CD1c-positive myeloid dendritic cell (primary cell): ENCODE measurements at regions not wholly inside any gene's neighbourhood (a gene's known extent, or its start where the extent isn't known, plus 50 kb on each side); places are given as distances from the start of the nearest gene placed in this dataset.
A peak's percentile ranks its signal among the peaks of the same experiment; 100 is the strongest.
"Not testable (repeated sequence)": the region's sequence is repeated elsewhere in the genome, so short reads cannot be mapped to it uniquely, and the experiment has no call there.

Source experiments
- DNase-seq: peaks from one replicate; pipeline ENCODE4 v3.0.0-alpha.2; 2016; ENCODE audit errors: extremely low spot score

GRCh38 chr2:224650815-224651439, 65.2 kb downstream of the CCDC195 start:
- peak; percentile 73 for DNase-seq

DNA sequence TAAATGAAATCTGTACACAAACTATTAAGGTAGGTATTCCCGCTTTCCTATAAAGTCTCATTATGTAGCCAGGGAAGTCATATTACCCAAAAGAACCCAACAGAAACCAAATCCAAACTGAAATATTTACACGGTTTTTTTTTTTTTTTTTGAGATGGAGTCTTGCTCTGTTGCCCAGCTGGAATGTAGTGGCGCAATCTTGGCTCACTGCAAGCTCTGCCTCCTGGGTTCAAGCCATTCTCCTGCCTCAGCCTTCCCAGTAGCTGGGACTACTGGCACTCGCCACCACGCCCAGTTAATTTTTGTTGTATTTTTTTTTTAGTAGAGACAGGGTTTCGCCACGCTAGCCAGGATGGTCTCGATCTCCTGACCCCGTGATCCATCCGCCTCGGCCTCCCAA, 62.5 kb upstream of the CUL3 start:
- DNase-seq: not testable (repeated sequence)

DNA sequence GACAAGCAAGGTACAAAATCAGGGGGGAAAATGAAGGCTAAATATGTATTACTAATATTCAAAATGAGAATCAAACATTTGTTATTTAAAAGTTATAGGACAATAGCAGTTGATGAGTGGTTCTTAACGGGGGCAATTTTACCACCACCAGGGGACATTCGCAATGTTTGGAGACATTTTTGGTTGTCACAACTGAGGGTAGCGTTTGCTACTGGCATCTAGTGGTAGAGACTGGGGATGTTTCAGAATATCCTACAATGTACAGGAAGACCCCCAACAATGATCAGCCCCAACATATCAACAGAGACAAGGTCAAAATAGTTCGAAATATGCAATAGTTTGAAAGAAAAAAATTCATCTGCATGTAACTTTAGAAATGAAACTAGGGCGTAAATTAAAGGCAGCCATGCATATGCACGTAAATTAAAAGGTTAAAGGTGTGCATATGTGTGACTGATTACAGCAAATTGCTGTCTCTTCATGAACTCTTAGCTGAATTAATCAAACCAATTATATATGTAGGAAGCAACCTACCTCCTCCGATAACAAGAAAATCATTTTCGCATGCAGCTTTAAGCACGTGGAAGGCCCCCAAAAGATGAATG, 61.2 kb upstream of the CUL3 start:
- DNase-seq: peak; percentile 24

DNA sequence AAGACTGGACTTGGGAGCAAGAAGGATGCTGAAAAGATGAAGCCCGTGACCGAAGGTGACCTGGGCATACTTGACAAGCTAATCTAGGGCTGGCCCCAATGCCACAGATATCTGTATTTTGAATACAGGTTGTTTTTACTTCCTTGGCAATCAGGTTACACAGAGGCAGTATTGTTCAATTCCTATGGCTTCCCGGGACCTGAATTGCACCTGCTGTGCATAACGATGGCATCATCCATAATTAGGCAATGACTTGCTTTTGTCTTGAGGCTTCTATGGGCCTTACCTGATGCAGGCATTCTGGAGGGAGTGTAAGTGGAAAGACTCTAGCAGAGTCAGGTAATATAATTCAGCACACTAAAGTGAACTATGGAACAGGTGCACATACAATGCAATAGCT, 60.6 kb upstream of the CUL3 start:
- no peak for DNase-seq

DNA sequence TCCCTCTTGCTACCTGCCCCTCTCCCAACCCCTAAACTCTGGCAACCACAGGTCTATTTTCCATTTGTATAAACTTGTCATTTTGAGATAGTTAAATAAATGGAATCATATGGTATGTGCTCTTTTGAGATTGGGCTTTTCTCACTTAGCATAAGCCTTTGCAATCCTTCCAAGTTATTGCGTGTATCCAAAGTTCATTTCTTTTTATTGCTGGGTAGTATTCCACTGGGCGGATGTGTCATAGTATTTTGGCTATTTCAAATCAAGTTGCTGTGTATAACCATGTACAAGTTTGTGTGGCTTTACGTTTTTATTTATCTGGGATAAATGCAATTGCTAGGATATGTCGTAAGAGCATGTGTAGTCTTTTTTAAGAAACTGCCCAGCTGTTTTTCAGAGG, 55.5 kb upstream of the CUL3 start:
- DNase-seq: no peak

- peak; percentile 71 for DNase-seq
Measured at GRCh38 chr2:224638301-224638823, 53.2 kb upstream of the CUL3 start.
